ENCODE measurements at regions not wholly inside any gene's neighbourhood (a gene's known extent, or its start where the extent isn't known, plus 50 kb on each side); places are given as distances from the start of the nearest gene placed in this dataset.

- no peak for TF ChIP-seq CTCF (IDR thresholded peaks at IDR 0.05 in 2 of 3, conservative IDR thresholded peaks at IDR 0.05 in 1 of 3; ENCODE audit: control insufficient read depth in 2 of 3, extremely low read depth in 1 of 3, insufficient read depth in 1 of 3, low read depth in 3 of 3, low read length in 3 of 3)
- no peak for TF ChIP-seq MXI1 (IDR thresholded peaks at IDR 0.05; ENCODE audit: low read depth, low read length)
- TF ChIP-seq RFX5 (IDR thresholded peaks at IDR 0.05; ENCODE audit: low read depth, low read length), result no peak
- TF ChIP-seq NR2C2 (IDR thresholded peaks at IDR 0.05; ENCODE audit: borderline replicate concordance, control insufficient read depth, insufficient read length, low read depth), result no peak
- TF ChIP-seq REST (IDR thresholded peaks at IDR 0.05; ENCODE audit: low read depth, low read length), result no peak
- TF ChIP-seq SMC3 (IDR thresholded peaks at IDR 0.05; ENCODE audit: borderline replicate concordance, low read length), result no peak
- no peak for TF ChIP-seq EP300 (IDR thresholded peaks at IDR 0.05; ENCODE audit: borderline replicate concordance in 1 of 2, control insufficient read depth in 1 of 2, low read depth in 2 of 2, low read length in 2 of 2)
- no peak for TF ChIP-seq MAX (IDR thresholded peaks at IDR 0.05; ENCODE audit: low read depth, low read length)
Measured at GRCh38 chr4:151460434-151460833, 51.5 kb downstream of the FHIP1A start.
